Adrenal gland (tissue), 9 donors: ENCODE measurements at regions not wholly inside any gene's neighbourhood (a gene's known extent, or its start where the extent isn't known, plus 50 kb on each side); places are given as distances from the start of the nearest gene placed in this dataset.

Experiments used
- DNase-seq, 7 donors: peaks; one replicate each; pipeline ENCODE4 v3.0.0-alpha.2; 2019 to 2020
- H3K27ac ChIP-seq, 5 donors: fragments of 200-600 bp; sonication (generic) in 4 of 5; 1 replicate in 3 of 5; 2 replicates in 2 of 5; pipeline versions ENCODE4 v1.5.1 to v1.8.0; 2016 to 2020; ENCODE audit warnings: mild to moderate bottlenecking in 1 of 5
- H3K27me3 ChIP-seq: fragments of 200-600 bp; 2 replicates; pipeline ENCODE4 v1.8.0; 2021
- H3K36me3 ChIP-seq, 2 donors: fragments of 200-600 bp; replicated peaks in 1 of 2; 1 replicate in 1 of 2; 2 replicates in 1 of 2; pipeline versions ENCODE4 v1.5.1 to v1.8.0; 2018 to 2022
- H3K4me1 ChIP-seq, 2 donors: fragments of 200-600 bp; replicated peaks in 1 of 2; 1 replicate in 1 of 2; 2 replicates in 1 of 2; pipeline versions ENCODE4 v1.5.1 to v1.8.0; 2018 to 2021
- H3K4me3 ChIP-seq, 4 donors: fragments of 200-600 bp; sonication (generic) in 3 of 4; one replicate each; pipeline ENCODE4 v1.5.1; 2016 to 2018
- H3K9me3 ChIP-seq, 3 donors: fragments of 200-600 bp; sonication (generic) in 1 of 3; replicated peaks in 1 of 3; 1 replicate in 2 of 3; 2 replicates in 1 of 3; pipeline versions ENCODE4 v1.5.1 to v1.8.0; 2016 to 2021
- CTCF ChIP-seq, 6 experiments: fragments of 450-650 bp in 4 of 6; fragments of 200-600 bp in 2 of 6; sonication (generic) in 1 of 6; IDR thresholded peaks; 1 replicate in 5 of 6; 2 replicates in 1 of 6; pipeline versions ENCODE4 v1.5.1 to v1.8.0; 2016 to 2021; ENCODE audit warnings: antibody characterized with exemption in 6 of 6, mild to moderate bottlenecking in 2 of 6, moderate library complexity in 1 of 6
- POLR2A ChIP-seq, 2 donors: fragments of 450-650 bp; IDR thresholded peaks; one replicate each; pipeline ENCODE4 v1.6.1; 2017; ENCODE audit warnings: antibody characterized with exemption in 2 of 2, mild to moderate bottlenecking in 2 of 2, moderate library complexity in 1 of 2
- WGBS, 4 donors: extraction: QIAGEN DNeasy Blood & Tissue Kit in 2 of 4; methylation state at CpG; one replicate each; pipeline versions ENCODE4 v1.1.5 to v1.1.7; 2013 to 2017; 5-methylcytosine and 5-hydroxymethylcytosine counted together
- intact Hi-C, 2 donors: fragments of 100-400 bp; cut with DNase I; formaldehyde crosslinking; loops; one replicate each; pipeline versions ENCODE4 v1.14.1 to v1.15.0; 2022 to 2023
- donor health status: healthy with polysubstance abuse.
- donor health status: Bipolar disorder and iron deficiency.
- donor health status: DM: yes; HTN: yes; CAD: no.
- donor health status: DM: no; HTN: no; CAD: no.
- donor health status: DM: no; HTN: no; CAD: no.

GRCh38 chr6:80940571-80940970 is 811.9 kb downstream of the TENT5A start:
- Histone ChIP-seq H3K4me3 (no peak overlapping the region), H3K27ac (no peak overlapping the region), H3K36me3 (no peaks in the 10 kb centered on the region), H3K9me3 (no peaks in the 10 kb centered on the region), H3K4me1 (no peaks in the 10 kb centered on the region), H3K27me3 (no peaks in the 10 kb centered on the region)
- TF ChIP-seq CTCF (IDR thresholded peaks at IDR 0.05) (no peak), POLR2A (IDR thresholded peaks at IDR 0.05) (no peak)
- intact Hi-C loops: no loop called here
- no peak for DNase-seq
- 34 to 53% (median 47%) methylated on average over 1 of the region's 1 CpG for WGBS, 4 donors

GRCh38 chr6:80939898-80940297 is 812.6 kb downstream of the TENT5A start:
- Histone ChIP-seq H3K4me3 (no peak overlapping the region), H3K4me1 (no peaks in the 10 kb centered on the region), H3K27me3 (no peaks in the 10 kb centered on the region), H3K36me3 (no peaks in the 10 kb centered on the region), H3K27ac (no peak overlapping the region), H3K9me3 (no peaks in the 10 kb centered on the region)
- TF ChIP-seq CTCF (IDR thresholded peaks at IDR 0.05): no peak
- no peak for TF ChIP-seq POLR2A (IDR thresholded peaks at IDR 0.05)
- DNase-seq: no peak
- intact Hi-C loops: no loop called here

GRCh38 chr6:80939480-80939879 is 813.0 kb downstream of the TENT5A start:
- H3K4me3 ChIP-seq: no peak overlapping the region
- TF ChIP-seq CTCF (IDR thresholded peaks at IDR 0.05) (no peak), POLR2A (IDR thresholded peaks at IDR 0.05) (no peak)
- 56 to 68% (median 59%) methylated on average over 4 of the region's 4 CpGs for WGBS, 4 donors
- intact Hi-C loops: no loop called here
- no peak overlapping the region for H3K27ac ChIP-seq
- no peaks in the 10 kb centered on the region for H3K36me3 ChIP-seq
- no peaks in the 10 kb centered on the region for H3K4me1 ChIP-seq
- H3K9me3 ChIP-seq: no peaks in the 10 kb centered on the region
- no peak for DNase-seq
- H3K27me3 ChIP-seq: no peaks in the 10 kb centered on the region

GRCh38 chr6:80938131-80938530 is 814.4 kb downstream of the TENT5A start:
- intact Hi-C loops: no loop called here
- Histone ChIP-seq H3K36me3 (no peaks in the 10 kb centered on the region), H3K27ac (no peak overlapping the region), H3K9me3 (no peaks in the 10 kb centered on the region), H3K4me1 (no peaks in the 10 kb centered on the region), H3K27me3 (no peaks in the 10 kb centered on the region), H3K4me3 (no peak overlapping the region)
- no peak for TF ChIP-seq CTCF (IDR thresholded peaks at IDR 0.05)
- TF ChIP-seq POLR2A (IDR thresholded peaks at IDR 0.05): no peak
- WGBS, 4 donors: 43 to 56% (median 46%) methylated on average over 1 of the region's 1 CpG
- no peak for DNase-seq
